ENCODE measurements at regions not wholly inside any gene's neighbourhood (a gene's known extent, or its start where the extent isn't known, plus 50 kb on each side); places are given as distances from the start of the nearest gene placed in this dataset.

DNA sequence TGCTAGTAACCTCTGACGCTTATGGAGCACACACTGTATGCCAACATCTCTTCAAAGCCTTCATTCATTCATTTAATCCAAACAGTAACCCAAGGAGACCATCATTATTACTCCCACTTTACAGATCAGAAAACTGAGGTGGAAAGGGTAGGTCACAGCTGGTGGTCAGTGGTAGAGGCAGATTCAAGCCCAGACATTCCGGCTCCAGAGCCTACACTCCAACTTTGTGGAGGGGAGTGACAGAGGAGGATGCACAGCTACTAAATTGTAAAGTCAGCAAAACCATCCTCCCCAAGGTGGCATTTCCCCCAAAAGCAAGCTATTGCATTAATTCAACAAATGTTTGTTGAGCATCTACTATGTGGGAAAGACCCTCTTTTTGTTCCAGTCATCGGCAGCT is 110.5 kb upstream of the CPEB4 start:
- TF ChIP-seq, protein P1, sequence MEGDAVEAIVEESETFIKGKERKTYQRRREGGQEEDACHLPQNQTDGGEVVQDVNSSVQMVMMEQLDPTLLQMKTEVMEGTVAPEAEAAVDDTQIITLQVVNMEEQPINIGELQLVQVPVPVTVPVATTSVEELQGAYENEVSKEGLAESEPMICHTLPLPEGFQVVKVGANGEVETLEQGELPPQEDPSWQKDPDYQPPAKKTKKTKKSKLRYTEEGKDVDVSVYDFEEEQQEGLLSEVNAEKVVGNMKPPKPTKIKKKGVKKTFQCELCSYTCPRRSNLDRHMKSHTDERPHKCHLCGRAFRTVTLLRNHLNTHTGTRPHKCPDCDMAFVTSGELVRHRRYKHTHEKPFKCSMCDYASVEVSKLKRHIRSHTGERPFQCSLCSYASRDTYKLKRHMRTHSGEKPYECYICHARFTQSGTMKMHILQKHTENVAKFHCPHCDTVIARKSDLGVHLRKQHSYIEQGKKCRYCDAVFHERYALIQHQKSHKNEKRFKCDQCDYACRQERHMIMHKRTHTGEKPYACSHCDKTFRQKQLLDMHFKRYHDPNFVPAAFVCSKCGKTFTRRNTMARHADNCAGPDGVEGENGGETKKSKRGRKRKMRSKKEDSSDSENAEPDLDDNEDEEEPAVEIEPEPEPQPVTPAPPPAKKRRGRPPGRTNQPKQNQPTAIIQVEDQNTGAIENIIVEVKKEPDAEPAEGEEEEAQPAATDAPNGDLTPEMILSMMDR (IDR thresholded peaks at IDR 0.05) = no peak
- ATAC-seq (ENCODE audit: low FRiP score in 2 of 2) (no peak), DNase-seq (no peak)
- WGBS, 2 donors = 87 to 93% methylated on average over 3 of the region's 3 CpGs
- peak overlapping the region; percentile 58 to 79 (median 70) for H3K27ac ChIP-seq
- H3K4me3 ChIP-seq = no peak overlapping the region
- no peaks in the 10 kb centered on the region for H3K36me3 ChIP-seq
- H3K9me3 ChIP-seq = no peaks in the 10 kb centered on the region
- H3K27me3 ChIP-seq = no peaks in the 10 kb centered on the region
- H3K4me1 ChIP-seq = peaks cover 18 to 21% (median 19%) of the 10 kb centered on the region in 4 donors

DNA sequence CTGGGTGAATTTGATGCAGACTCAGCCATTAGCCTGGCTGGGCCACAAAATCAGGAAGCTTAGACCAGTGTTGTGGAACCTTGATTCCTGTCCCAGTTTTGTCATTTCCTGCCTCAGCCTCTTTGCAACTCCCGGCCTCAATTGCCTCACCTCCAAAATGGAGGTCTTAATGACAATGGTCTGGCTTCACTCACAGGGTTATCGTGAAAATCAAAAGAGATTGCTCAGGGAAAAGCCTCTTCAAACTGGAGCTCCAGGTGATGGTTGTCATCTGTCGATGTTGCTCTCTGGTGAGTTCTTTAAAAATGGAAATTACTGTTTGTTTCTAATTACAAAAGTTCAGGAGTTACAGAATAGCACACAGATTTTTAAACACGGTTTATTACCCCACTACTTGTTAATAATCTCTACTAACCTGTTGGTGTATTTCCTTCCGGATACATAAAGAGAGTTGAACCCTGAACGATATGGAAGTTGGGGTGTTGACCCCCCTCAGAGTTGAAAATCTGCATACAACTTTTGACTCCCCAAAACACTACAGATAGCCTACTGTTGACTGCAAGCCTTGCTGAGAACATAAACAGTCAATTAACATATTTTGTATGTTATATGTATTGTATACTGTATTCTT is 109.9 kb upstream of the CPEB4 start:
- Histone ChIP-seq H3K4me1 (peaks cover 20 to 27% (median 25%) of the 10 kb centered on the region in 4 donors), H3K27ac (peak overlapping the region; percentile 58 to 79 (median 70)), H3K27me3 (no peaks in the 10 kb centered on the region), H3K9me3 (no peaks in the 10 kb centered on the region), H3K4me3 (no peak overlapping the region), H3K36me3 (no peaks in the 10 kb centered on the region)
- DNase-seq (peak in 1 of 2 donors; percentile 56), ATAC-seq (ENCODE audit: low FRiP score in 2 of 2) (peak in 1 of 2 donors; percentile 50)
- 68 to 70% methylated on average over 6 of the region's 6 CpGs for WGBS, 2 donors
- TF ChIP-seq, protein P1 (IDR thresholded peaks at IDR 0.05) = no peak
- TF ChIP-seq POLR2AphosphoS5 (IDR thresholded peaks at IDR 0.05) (peak; percentile 13 to 52), EP300 (IDR thresholded peaks at IDR 0.05) (no peak), POLR2A (IDR thresholded peaks at IDR 0.05) (no peak)

DNA sequence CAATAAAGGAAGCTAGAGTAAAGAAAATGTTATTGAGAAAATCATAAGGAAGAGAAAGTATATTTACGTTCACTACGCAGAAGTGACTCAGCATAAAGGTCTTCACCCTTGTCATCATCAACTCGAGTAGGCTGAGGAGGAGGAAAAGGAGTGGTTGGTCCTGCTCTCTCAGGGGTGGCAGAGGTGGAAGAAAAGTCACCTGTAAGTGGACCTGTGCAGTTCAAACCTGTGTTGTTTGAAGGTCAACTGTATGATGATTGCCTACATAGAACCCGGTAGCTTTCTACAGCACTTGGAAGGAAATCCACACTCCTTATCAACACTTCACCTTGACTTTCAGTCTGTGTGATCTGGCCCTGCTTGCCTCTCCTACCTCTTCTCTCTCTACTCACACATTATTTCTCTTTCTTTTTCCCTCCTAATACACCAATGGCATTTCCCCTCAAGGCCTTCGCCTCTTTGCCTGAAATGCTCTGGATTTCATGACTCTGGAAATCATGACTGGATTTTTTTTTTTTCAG is 109.3 kb upstream of the CPEB4 start:
- Histone ChIP-seq H3K4me1 (peaks cover 20 to 28% (median 26%) of the 10 kb centered on the region in 4 donors), H3K27ac (peak overlapping the region; percentile 58 to 79 (median 70)), H3K27me3 (no peaks in the 10 kb centered on the region), H3K4me3 (no peak overlapping the region), H3K36me3 (no peaks in the 10 kb centered on the region), H3K9me3 (no peaks in the 10 kb centered on the region)
- DNase-seq = peak in 1 of 2 donors; percentile 54
- TF ChIP-seq POLR2AphosphoS5 (IDR thresholded peaks at IDR 0.05) (peak in 1 of 2 donors; percentile 39), POLR2A (IDR thresholded peaks at IDR 0.05) (peak in 1 of 4 donors; percentile 21), EP300 (IDR thresholded peaks at IDR 0.05) (no peak)
- WGBS, 2 donors = 41 to 52% methylated on average over 5 of the region's 5 CpGs
- ATAC-seq (ENCODE audit: low FRiP score in 2 of 2) = peak; percentile 33 to 51

DNA sequence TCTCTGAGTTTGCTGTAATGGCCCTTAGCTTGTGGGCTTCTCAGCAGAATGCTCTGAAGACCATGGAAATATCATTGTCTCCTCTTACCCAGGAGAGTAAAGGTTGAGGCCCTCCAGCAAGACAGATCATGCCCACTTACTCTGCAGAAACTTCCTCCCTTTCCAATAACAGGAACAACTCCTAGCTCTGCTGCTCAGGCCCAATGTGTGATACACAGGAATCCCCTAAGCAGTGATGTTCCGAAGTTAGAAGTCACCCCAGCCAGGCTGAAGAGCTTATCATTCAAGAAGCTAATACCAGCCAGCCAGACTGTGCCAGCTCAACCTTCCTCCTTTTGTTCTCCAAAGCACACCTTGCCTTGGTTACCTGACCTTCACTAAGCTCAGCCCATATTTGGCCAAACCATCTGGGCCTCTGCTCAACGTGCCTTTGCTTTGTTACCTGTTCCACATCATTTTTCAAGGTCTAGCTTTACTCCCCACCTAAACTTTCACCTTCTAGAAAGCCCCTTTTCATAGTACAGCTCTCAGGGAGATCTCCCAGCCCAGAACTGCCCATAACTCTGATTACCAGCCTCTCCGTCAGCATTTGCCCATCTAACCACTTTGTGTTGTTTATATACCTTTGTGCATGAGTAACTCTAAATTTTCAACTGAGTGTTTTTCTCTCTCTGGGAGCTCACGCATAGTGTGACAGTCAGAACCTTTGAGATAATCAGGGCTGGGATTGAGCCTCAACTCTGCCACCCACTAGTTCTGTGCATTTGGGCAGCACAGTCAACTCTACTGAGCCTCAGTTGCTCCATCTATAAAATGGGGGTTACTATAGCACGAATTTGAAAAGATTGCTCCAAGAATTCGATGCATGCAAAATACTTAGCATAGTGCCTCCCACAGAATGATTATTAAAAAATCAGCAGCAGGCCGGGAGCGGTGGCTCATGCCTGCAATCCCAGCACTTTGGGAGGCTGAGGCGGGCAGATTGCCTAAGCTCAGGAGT is 107.6 kb upstream of the CPEB4 start:
- 91 to 95% methylated on average over 9 of the region's 9 CpGs for WGBS, 2 donors
- H3K4me1 ChIP-seq = peaks cover 20 to 28% (median 26%) of the 10 kb centered on the region in 4 donors
- H3K27me3 ChIP-seq = no peaks in the 10 kb centered on the region
- H3K36me3 ChIP-seq = no peaks in the 10 kb centered on the region
- H3K27ac ChIP-seq = peak overlapping the region; percentile 77 to 85 (median 83)
- DNase-seq (no peak), ATAC-seq (ENCODE audit: low FRiP score in 2 of 2) (no peak)
- TF ChIP-seq, protein P1 (IDR thresholded peaks at IDR 0.05) = no peak
- TF ChIP-seq EP300 (IDR thresholded peaks at IDR 0.05) (no peak), POLR2A (IDR thresholded peaks at IDR 0.05) (no peak), POLR2AphosphoS5 (IDR thresholded peaks at IDR 0.05) (no peak)
- H3K4me3 ChIP-seq = no peak overlapping the region
- no peaks in the 10 kb centered on the region for H3K9me3 ChIP-seq

DNA sequence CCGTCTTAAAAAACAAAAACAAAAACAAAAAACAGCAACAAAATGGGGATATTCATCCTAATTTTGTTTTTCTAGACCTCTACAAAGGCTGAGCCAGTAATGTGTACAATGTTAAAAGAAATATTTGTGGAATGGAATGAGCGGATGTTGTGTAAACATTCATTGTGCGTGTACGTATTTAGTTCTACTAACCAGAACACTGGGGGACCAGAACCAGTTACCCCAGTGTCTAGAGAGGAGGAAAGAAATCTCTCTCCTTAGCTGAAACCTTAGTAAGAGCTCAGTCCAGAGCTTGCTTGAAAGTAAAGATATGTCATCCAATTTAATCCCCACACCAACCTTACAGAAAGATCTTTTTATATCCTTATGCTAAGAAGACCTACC is 106.7 kb upstream of the CPEB4 start:
- Histone ChIP-seq H3K9me3 (no peaks in the 10 kb centered on the region), H3K4me1 (peaks cover 20 to 28% (median 26%) of the 10 kb centered on the region in 4 donors), H3K4me3 (no peak overlapping the region), H3K27ac (peak overlapping the region; percentile 77 to 85 (median 83)), H3K27me3 (no peaks in the 10 kb centered on the region), H3K36me3 (no peaks in the 10 kb centered on the region)
- TF ChIP-seq POLR2A (IDR thresholded peaks at IDR 0.05) = no peak
- TF ChIP-seq POLR2AphosphoS5 (IDR thresholded peaks at IDR 0.05) = no peak
- TF ChIP-seq EP300 (IDR thresholded peaks at IDR 0.05) = no peak
- TF ChIP-seq, protein P1 (IDR thresholded peaks at IDR 0.05) = no peak
- DNase-seq (no peak), ATAC-seq (ENCODE audit: low FRiP score in 2 of 2) (no peak)
- WGBS, 2 donors = 45 to 59% methylated on average over 4 of the region's 4 CpGs

Data from upper lobe of left lung (tissue), 6 donors.